CD14-positive monocyte (primary cell): ENCODE measurements at regions not wholly inside any gene's neighbourhood (a gene's known extent, or its start where the extent isn't known, plus 50 kb on each side); places are given as distances from the start of the nearest gene placed in this dataset.

ENCODE experiments used
- DNase-seq, 3 donors: peaks; one replicate each; pipeline ENCODE4 v3.0.0-alpha.2; 2011 to 2022
- H2AFZ ChIP-seq: 2 replicates; pipeline ENCODE4 v1.6.0; 2012; ENCODE audit warnings: mild to moderate bottlenecking, low read depth, low read length, inconsistent platforms; ENCODE audit not compliant: insufficient read depth, poor library complexity, severe bottlenecking
- H3K27ac ChIP-seq, 2 donors: 1 replicate in 1 of 2; 2 replicates in 1 of 2; pipeline ENCODE4 v1.5.1; 2012 to 2013; ENCODE audit warnings: low read length in 2 of 2, control low read depth in 1 of 2, inconsistent platforms in 1 of 2, low read depth in 1 of 2, mild to moderate bottlenecking in 1 of 2
- H3K27me3 ChIP-seq, 2 donors: one replicate each; pipeline versions ENCODE4 v1.6.0 to v1.6.1; 2011 to 2013; ENCODE audit warnings: low read length in 2 of 2; ENCODE audit not compliant: control insufficient read depth in 2 of 2, insufficient read depth in 2 of 2
- H3K36me3 ChIP-seq, 2 donors: replicated peaks in 1 of 2; 1 replicate in 1 of 2; 2 replicates in 1 of 2; pipeline versions ENCODE4 v1.5.1 to v1.6.1; 2012 to 2013; ENCODE audit warnings: low read length in 2 of 2, control low read depth in 1 of 2, inconsistent platforms in 1 of 2, mild to moderate bottlenecking in 1 of 2; ENCODE audit not compliant: insufficient read depth in 2 of 2, control insufficient read depth in 1 of 2
- H3K4me1 ChIP-seq, 2 donors: 1 replicate in 1 of 2; 2 replicates in 1 of 2; pipeline versions ENCODE4 v1.5.1 to v1.6.1; 2012 to 2013; ENCODE audit warnings: low read length in 2 of 2, control low read depth in 1 of 2, inconsistent platforms in 1 of 2, mild to moderate bottlenecking in 1 of 2, moderate library complexity in 1 of 2; ENCODE audit not compliant: insufficient read depth in 2 of 2, control insufficient read depth in 1 of 2
- H3K4me2 ChIP-seq: replicated peaks from 2 replicates; pipeline ENCODE3; 2012; ENCODE audit warnings: low read length, moderate library complexity, mild to moderate bottlenecking; ENCODE audit not compliant: poor library complexity, severe bottlenecking; ENCODE audit errors: extremely low read depth
- H3K4me3 ChIP-seq, 3 experiments: fragments of 200-600 bp in 1 of 3; sonication (generic) in 1 of 3; replicated peaks in 1 of 3; 1 replicate in 2 of 3; 2 replicates in 1 of 3; pipeline ENCODE4 v1.5.1; 2011 to 2013; ENCODE audit warnings: low read length in 3 of 3, mild to moderate bottlenecking in 3 of 3, control low read depth in 2 of 3, low read depth in 2 of 3, inconsistent platforms in 1 of 3, moderate library complexity in 1 of 3
- H3K79me2 ChIP-seq: 2 replicates; pipeline ENCODE4 v1.6.0; 2012; ENCODE audit warnings: mild to moderate bottlenecking, control low read depth, inconsistent platforms, low read length, moderate library complexity; ENCODE audit not compliant: insufficient read depth
- H3K9ac ChIP-seq: 2 replicates; pipeline ENCODE4 v1.6.0; 2017; ENCODE audit warnings: low read length, mild to moderate bottlenecking; ENCODE audit not compliant: insufficient read depth, poor library complexity, severe bottlenecking
- H3K9me3 ChIP-seq, 2 donors: replicated peaks in 1 of 2; 1 replicate in 1 of 2; 2 replicates in 1 of 2; pipeline versions ENCODE4 v1.5.1 to v1.6.1; 2012 to 2013; ENCODE audit warnings: low read length in 2 of 2, control low read depth in 1 of 2; ENCODE audit not compliant: control insufficient read depth in 1 of 2, insufficient read depth in 1 of 2
- H4K20me1 ChIP-seq: 2 replicates; pipeline ENCODE4 v1.6.0; 2012; ENCODE audit warnings: mild to moderate bottlenecking, low read length, control low read depth, moderate library complexity; ENCODE audit not compliant: insufficient read depth
- H3K27ac Mint-ChIP-seq, 7 donors: one replicate each; pipeline ENCODE4 v1.8.0; 2020; ENCODE audit warnings: mild to moderate bottlenecking in 7 of 7, mixed read lengths in 7 of 7, moderate library complexity in 6 of 7, inconsistent platforms in 2 of 7
- H3K27me3 Mint-ChIP-seq, 3 donors: one replicate each; pipeline ENCODE4 v1.8.0; 2021 to 2022; ENCODE audit warnings: low read depth in 3 of 3, mild to moderate bottlenecking in 3 of 3, mixed read lengths in 3 of 3, moderate library complexity in 3 of 3, inconsistent platforms in 1 of 3
- H3K36me3 Mint-ChIP-seq, 2 donors: one replicate each; pipeline ENCODE4 v1.8.0; 2020; ENCODE audit warnings: mixed read lengths in 2 of 2, inconsistent platforms in 1 of 2, mild to moderate bottlenecking in 1 of 2
- H3K4me1 Mint-ChIP-seq: one replicate; pipeline ENCODE4 v1.8.0; 2020; ENCODE audit warnings: mild to moderate bottlenecking, mixed read lengths
- H3K4me3 Mint-ChIP-seq, 2 donors: one replicate each; pipeline ENCODE4 v1.8.0; 2020; ENCODE audit warnings: mild to moderate bottlenecking in 2 of 2, mixed read lengths in 2 of 2, moderate library complexity in 1 of 2
- H3K9me3 Mint-ChIP-seq, 7 donors: one replicate each; pipeline ENCODE4 v1.8.0; 2020 to 2022; ENCODE audit warnings: mixed read lengths in 7 of 7, mild to moderate bottlenecking in 6 of 7, moderate library complexity in 6 of 7, inconsistent platforms in 2 of 7
- CTCF ChIP-seq: fragments of 200-600 bp; IDR thresholded peaks from one replicate; pipeline ENCODE4 v1.8.0; 2022; ENCODE audit warnings: antibody characterized with exemption, mild to moderate bottlenecking
- WGBS: methylation state at CpG from one replicate; pipeline ENCODE4 v1.1.5; 2013; ENCODE audit warnings: missing lambda C conversion rate; ENCODE audit not compliant: insufficient coverage; 5-methylcytosine and 5-hydroxymethylcytosine counted together
- intact Hi-C, 2 donors: fragments of 100-400 bp; cut with micrococcal nuclease; formaldehyde crosslinking; loops; one replicate each; pipeline versions ENCODE4 v1.15.0 to v1.15.1; 2023

- H3K4me3 ChIP-seq: no peak overlapping the region
- Mint-ChIP-seq H3K9me3 (peaks cover 0 to 5% (median 3%) of the 10 kb centered on the region in 7 donors), H3K4me1 (no peaks in the 10 kb centered on the region), H3K4me3 (no peak overlapping the region), H3K27ac (no peak overlapping the region), H3K36me3 (no peaks in the 10 kb centered on the region), H3K27me3 (no peaks in the 10 kb centered on the region)
- intact Hi-C loops: no loop called here
- no peak overlapping the region for H3K27ac ChIP-seq
- H4K20me1 ChIP-seq: no peaks in the 10 kb centered on the region
- no CpG with 5 or more reads among the region's 1 CpG for WGBS
- no peak overlapping the region for H3K9ac ChIP-seq
- peaks cover 6 to 7% of the 10 kb centered on the region in 2 donors for H3K9me3 ChIP-seq
- no peaks in the 10 kb centered on the region for H3K4me1 ChIP-seq
- no peak overlapping the region for H2AFZ ChIP-seq
- no peaks in the 10 kb centered on the region for H3K27me3 ChIP-seq
- no peaks in the 10 kb centered on the region for H3K79me2 ChIP-seq
- no peaks in the 10 kb centered on the region for H3K36me3 ChIP-seq
- TF ChIP-seq CTCF: no peak
- DNase-seq: no peak
- H3K4me2 ChIP-seq: no peak overlapping the region
Measured at GRCh38 chr15:37715101-37715500, 219.3 kb upstream of the TMCO5A start.

DNA sequence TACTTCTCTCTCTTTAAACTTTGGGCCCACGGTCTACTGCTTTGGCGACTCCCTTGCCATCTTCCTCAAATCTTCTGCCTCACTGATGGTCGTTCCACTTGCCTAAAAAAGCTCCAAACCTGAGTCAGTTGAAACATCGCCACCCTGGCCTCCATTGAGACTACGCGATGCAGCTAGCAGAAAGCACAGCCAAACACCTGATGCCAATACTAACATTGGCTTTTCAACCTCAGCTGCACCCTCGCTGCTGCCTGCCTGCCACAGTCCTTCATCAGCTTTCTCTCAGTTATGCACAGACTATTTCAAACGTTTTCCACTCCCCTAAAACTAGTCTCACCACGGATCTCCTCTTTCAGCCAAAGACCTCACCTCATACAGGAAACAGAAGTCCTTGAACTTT, 214.2 kb upstream of the TMCO5A start:
- intact Hi-C loops: no loop called here
- Histone ChIP-seq H3K36me3 (no peaks in the 10 kb centered on the region), H3K27ac (no peak overlapping the region), H3K9me3 (peaks cover 0 to 6% of the 10 kb centered on the region in 2 donors), H3K4me2 (no peak overlapping the region), H3K4me1 (no peaks in the 10 kb centered on the region), H3K79me2 (no peaks in the 10 kb centered on the region), H2AFZ (no peak overlapping the region), H3K4me3 (no peak overlapping the region), H4K20me1 (no peaks in the 10 kb centered on the region), H3K9ac (no peak overlapping the region), H3K27me3 (no peaks in the 10 kb centered on the region)
- no peak for TF ChIP-seq CTCF
- no peak overlapping the region for H3K4me3 Mint-ChIP-seq
- H3K36me3 Mint-ChIP-seq: no peaks in the 10 kb centered on the region
- 77% methylated on average over 9 of the region's 9 CpGs for WGBS
- peaks cover 0 to 8% (median 5%) of the 10 kb centered on the region in 7 donors for H3K9me3 Mint-ChIP-seq
- H3K4me1 Mint-ChIP-seq: no peaks in the 10 kb centered on the region
- H3K27ac Mint-ChIP-seq: no peak overlapping the region
- H3K27me3 Mint-ChIP-seq: no peaks in the 10 kb centered on the region
- DNase-seq: no peak
